Astrocyte (in vitro differentiated cells and primary cell): ENCODE measurements at regions not wholly inside any gene's neighbourhood (a gene's known extent, or its start where the extent isn't known, plus 50 kb on each side); places are given as distances from the start of the nearest gene placed in this dataset.

Experiments
- DNase-seq: peaks from one replicate; pipeline ENCODE4 v3.0.0-alpha.2; 2010; ENCODE audit warnings: low read depth
- FAIRE-seq: peaks from 2 replicates; lab custom pipeline; 2011; peaks lifted over from hg19 to GRCh38; lab: Jason Lieb, UNC
- H2AFZ ChIP-seq: 2 replicates; pipeline ENCODE4 v1.6.0; 2012; ENCODE audit warnings: low read depth, low read length, inconsistent platforms
- H3K27ac ChIP-seq: 2 replicates; pipeline ENCODE4 v1.5.1; 2011; ENCODE audit warnings: low read depth, low read length, inconsistent platforms
- H3K27me3 ChIP-seq: 2 replicates; pipeline ENCODE4 v1.6.0; 2011; ENCODE audit warnings: low read length, inconsistent platforms; ENCODE audit not compliant: insufficient read depth
- H3K36me3 ChIP-seq: 2 replicates; pipeline ENCODE4 v1.5.1; 2011; ENCODE audit warnings: low read length, inconsistent platforms; ENCODE audit not compliant: insufficient read depth
- H3K4me1 ChIP-seq: 2 replicates; pipeline ENCODE4 v1.5.1; 2011; ENCODE audit warnings: low read length, inconsistent platforms; ENCODE audit not compliant: insufficient read depth
- H3K4me2 ChIP-seq: 2 replicates; pipeline ENCODE4 v1.6.0; 2012; ENCODE audit warnings: low read length, inconsistent platforms
- H3K4me3 ChIP-seq: 2 replicates; pipeline ENCODE4 v1.5.1; 2011; ENCODE audit warnings: low read depth, mild to moderate bottlenecking, low read length, inconsistent platforms; ENCODE audit not compliant: insufficient read depth
- H3K79me2 ChIP-seq: 2 replicates; pipeline ENCODE4 v1.6.0; 2012; ENCODE audit warnings: mild to moderate bottlenecking, low read length, inconsistent platforms; ENCODE audit not compliant: insufficient read depth
- H3K9ac ChIP-seq: 2 replicates; pipeline ENCODE4 v1.6.0; 2012; ENCODE audit warnings: mild to moderate bottlenecking, low read length, inconsistent platforms
- H3K9me3 ChIP-seq: 2 replicates; pipeline ENCODE4 v1.5.1; 2012; ENCODE audit warnings: low read depth, mild to moderate bottlenecking, low read length, inconsistent platforms; ENCODE audit not compliant: insufficient read depth
- H4K20me1 ChIP-seq: 2 replicates; pipeline ENCODE4 v1.6.0; 2012; ENCODE audit warnings: low read length, inconsistent platforms; ENCODE audit not compliant: insufficient read depth
- H3K27ac Mint-ChIP-seq: one replicate; pipeline ENCODE4 v1.8.0; 2021; ENCODE audit warnings: mild to moderate bottlenecking, mixed read lengths; ENCODE audit not compliant: unreplicated experiment
- H3K27me3 Mint-ChIP-seq: one replicate; pipeline ENCODE4 v1.8.0; 2021; ENCODE audit warnings: low read depth, mixed read lengths; ENCODE audit not compliant: unreplicated experiment
- H3K36me3 Mint-ChIP-seq: one replicate; pipeline ENCODE4 v1.8.0; 2021; ENCODE audit warnings: low read depth, mixed read lengths; ENCODE audit not compliant: unreplicated experiment
- H3K4me1 Mint-ChIP-seq: one replicate; pipeline ENCODE4 v1.8.0; 2021; ENCODE audit warnings: low read depth, mixed read lengths; ENCODE audit not compliant: unreplicated experiment
- H3K4me3 Mint-ChIP-seq: one replicate; pipeline ENCODE4 v1.8.0; 2021; ENCODE audit warnings: mild to moderate bottlenecking, moderate library complexity, mixed read lengths; ENCODE audit not compliant: unreplicated experiment
- H3K9me3 Mint-ChIP-seq: one replicate; pipeline ENCODE4 v1.8.0; 2021; ENCODE audit warnings: mild to moderate bottlenecking, mixed read lengths; ENCODE audit not compliant: unreplicated experiment
- EZH2 ChIP-seq: IDR thresholded peaks from 2 replicates; pipeline ENCODE4 v1.6.1; 2012; ENCODE audit warnings: mild to moderate bottlenecking, low read length, inconsistent platforms; ENCODE audit not compliant: insufficient read depth
- TF ChIP-seq, protein P1 (sequence below): IDR thresholded peaks from 2 replicates; pipeline ENCODE4 v1.5.1; 2011; ENCODE audit warnings: low read depth, mild to moderate bottlenecking, inconsistent platforms, low read length, moderate library complexity; ENCODE audit not compliant: insufficient read depth

DNA sequence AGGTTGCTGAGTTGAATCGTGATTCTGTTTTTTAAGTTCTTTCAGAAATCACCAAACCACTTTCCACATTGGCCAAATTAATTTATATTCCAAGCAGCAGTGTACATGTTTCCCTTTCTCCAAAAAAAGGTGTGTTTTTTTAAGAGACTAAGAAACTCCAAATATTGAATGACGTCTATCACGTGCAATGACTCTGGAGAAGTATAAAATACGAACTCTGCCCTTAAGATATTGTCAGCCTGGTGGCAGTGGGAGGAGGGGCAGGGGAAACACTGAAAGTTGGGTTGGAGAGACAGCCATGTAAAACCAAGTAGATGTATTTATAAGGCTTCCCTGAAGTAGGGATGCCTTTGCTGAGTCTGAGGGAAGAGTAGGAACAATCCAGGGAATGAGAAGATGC lies 50.1 kb upstream of the DHRS4 start:
- Histone ChIP-seq H3K4me2 (no peak overlapping the region), H3K4me1 (no peaks in the 10 kb centered on the region), H4K20me1 (no peaks in the 10 kb centered on the region), H3K36me3 (no peaks in the 10 kb centered on the region), H3K9ac (no peak overlapping the region), H2AFZ (no peak overlapping the region), H3K27ac (no peak overlapping the region), H3K79me2 (no peaks in the 10 kb centered on the region), H3K27me3 (no peaks in the 10 kb centered on the region), H3K9me3 (no peaks in the 10 kb centered on the region), H3K4me3 (no peak overlapping the region)
- no peaks in the 10 kb centered on the region for H3K36me3 Mint-ChIP-seq
- DNase-seq (no peak), FAIRE-seq (no peak)
- H3K4me1 Mint-ChIP-seq: no peaks in the 10 kb centered on the region
- no peak for TF ChIP-seq EZH2
- TF ChIP-seq, protein P1, sequence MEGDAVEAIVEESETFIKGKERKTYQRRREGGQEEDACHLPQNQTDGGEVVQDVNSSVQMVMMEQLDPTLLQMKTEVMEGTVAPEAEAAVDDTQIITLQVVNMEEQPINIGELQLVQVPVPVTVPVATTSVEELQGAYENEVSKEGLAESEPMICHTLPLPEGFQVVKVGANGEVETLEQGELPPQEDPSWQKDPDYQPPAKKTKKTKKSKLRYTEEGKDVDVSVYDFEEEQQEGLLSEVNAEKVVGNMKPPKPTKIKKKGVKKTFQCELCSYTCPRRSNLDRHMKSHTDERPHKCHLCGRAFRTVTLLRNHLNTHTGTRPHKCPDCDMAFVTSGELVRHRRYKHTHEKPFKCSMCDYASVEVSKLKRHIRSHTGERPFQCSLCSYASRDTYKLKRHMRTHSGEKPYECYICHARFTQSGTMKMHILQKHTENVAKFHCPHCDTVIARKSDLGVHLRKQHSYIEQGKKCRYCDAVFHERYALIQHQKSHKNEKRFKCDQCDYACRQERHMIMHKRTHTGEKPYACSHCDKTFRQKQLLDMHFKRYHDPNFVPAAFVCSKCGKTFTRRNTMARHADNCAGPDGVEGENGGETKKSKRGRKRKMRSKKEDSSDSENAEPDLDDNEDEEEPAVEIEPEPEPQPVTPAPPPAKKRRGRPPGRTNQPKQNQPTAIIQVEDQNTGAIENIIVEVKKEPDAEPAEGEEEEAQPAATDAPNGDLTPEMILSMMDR: no peak
- H3K27me3 Mint-ChIP-seq: peaks cover 31% of the 10 kb centered on the region
- no peak overlapping the region for H3K4me3 Mint-ChIP-seq
- no peak overlapping the region for H3K27ac Mint-ChIP-seq
- H3K9me3 Mint-ChIP-seq: peaks cover 2% of the 10 kb centered on the region
